HUES48 (cell line): ENCODE measurements at regions not wholly inside any gene's neighbourhood (a gene's known extent, or its start where the extent isn't known, plus 50 kb on each side); places are given as distances from the start of the nearest gene placed in this dataset.
A peak's percentile ranks its signal among the peaks of the same experiment; 100 is the strongest.

Source experiments
- H3K27ac ChIP-seq: one replicate; pipeline ENCODE4 v1.7.0; 2013; ENCODE audit warnings: low read depth, low read length, inconsistent platforms
- H3K27me3 ChIP-seq: 2 replicates; pipeline ENCODE4 v1.6.1; 2013; ENCODE audit warnings: mild to moderate bottlenecking, low read length; ENCODE audit not compliant: control insufficient read depth, insufficient read depth
- H3K36me3 ChIP-seq: 2 replicates; pipeline ENCODE4 v1.6.1; 2013; ENCODE audit warnings: low read length; ENCODE audit not compliant: control insufficient read depth, insufficient read depth
- H3K4me1 ChIP-seq: 2 replicates; pipeline ENCODE4 v1.6.1; 2013; ENCODE audit warnings: mild to moderate bottlenecking, low read length; ENCODE audit not compliant: control insufficient read depth, insufficient read depth
- H3K4me3 ChIP-seq: 2 replicates; pipeline ENCODE4 v1.5.1; 2013; ENCODE audit warnings: mild to moderate bottlenecking, low read depth, low read length
- H3K9ac ChIP-seq: 2 replicates; pipeline ENCODE4 v1.6.1; 2013; ENCODE audit warnings: mild to moderate bottlenecking, low read depth, low read length, moderate library complexity
- H3K9me3 ChIP-seq: 2 replicates; pipeline ENCODE4 v1.6.1; 2013; ENCODE audit warnings: low read length; ENCODE audit not compliant: control insufficient read depth, insufficient read depth

GRCh38 chr5:111945535-111945934, 188.5 kb upstream of the NREP start:
- H3K36me3 ChIP-seq = no peaks in the 10 kb centered on the region
- no peaks in the 10 kb centered on the region for H3K27me3 ChIP-seq
- no peak overlapping the region for H3K4me3 ChIP-seq
- H3K27ac ChIP-seq = no peak overlapping the region
- no peaks in the 10 kb centered on the region for H3K9me3 ChIP-seq
- no peaks in the 10 kb centered on the region; the same call in 1 of the 2 replicates for H3K4me1 ChIP-seq
- no peak overlapping the region for H3K9ac ChIP-seq

GRCh38 chr5:111942661-111943401, 185.8 kb upstream of the NREP start:
- H3K4me1 ChIP-seq = no peaks in the 10 kb centered on the region; the same call in 1 of the 2 replicates
- no peak overlapping the region for H3K9ac ChIP-seq
- no peak overlapping the region for H3K27ac ChIP-seq
- H3K9me3 ChIP-seq = no peaks in the 10 kb centered on the region
- H3K27me3 ChIP-seq = no peaks in the 10 kb centered on the region
- no peaks in the 10 kb centered on the region for H3K36me3 ChIP-seq
- H3K4me3 ChIP-seq = no peak overlapping the region

- Histone ChIP-seq H3K27me3 (no peaks in the 10 kb centered on the region), H3K9me3 (no peaks in the 10 kb centered on the region), H3K36me3 (no peaks in the 10 kb centered on the region), H3K4me3 (no peak overlapping the region), H3K4me1 (no peaks in the 10 kb centered on the region; the same call in 1 of the 2 replicates), H3K27ac (no peak overlapping the region), H3K9ac (no peak overlapping the region)
Measured at GRCh38 chr5:111942201-111942600, 185.2 kb upstream of the NREP start.

GRCh38 chr5:111937094-111937493, 180.1 kb upstream of the NREP start:
- no peaks in the 10 kb centered on the region for H3K4me1 ChIP-seq
- H3K4me3 ChIP-seq = no peak overlapping the region
- H3K27me3 ChIP-seq = no peaks in the 10 kb centered on the region
- no peak overlapping the region for H3K9ac ChIP-seq
- no peaks in the 10 kb centered on the region for H3K9me3 ChIP-seq
- H3K36me3 ChIP-seq = no peaks in the 10 kb centered on the region
- no peak overlapping the region for H3K27ac ChIP-seq

- Histone ChIP-seq H3K27me3 (no peaks in the 10 kb centered on the region), H3K27ac (peak overlapping the region; percentile 56), H3K4me3 (no peak overlapping the region), H3K4me1 (no peaks in the 10 kb centered on the region), H3K9ac (no peak overlapping the region), H3K9me3 (no peaks in the 10 kb centered on the region), H3K36me3 (no peaks in the 10 kb centered on the region)
Measured at GRCh38 chr5:111935835-111936234, 178.8 kb upstream of the NREP start.

- Histone ChIP-seq H3K27ac (peak overlapping the region; percentile 5), H3K27me3 (no peaks in the 10 kb centered on the region), H3K9me3 (no peaks in the 10 kb centered on the region), H3K4me3 (no peak overlapping the region), H3K36me3 (no peaks in the 10 kb centered on the region), H3K9ac (no peak overlapping the region), H3K4me1 (no peaks in the 10 kb centered on the region)
Measured at GRCh38 chr5:111935009-111935408, 178.0 kb upstream of the NREP start.

GRCh38 chr5:111934511-111934910, 177.5 kb upstream of the NREP start:
- no peak overlapping the region for H3K4me3 ChIP-seq
- H3K36me3 ChIP-seq = no peaks in the 10 kb centered on the region
- no peak overlapping the region for H3K27ac ChIP-seq
- no peaks in the 10 kb centered on the region for H3K27me3 ChIP-seq
- H3K4me1 ChIP-seq = no peaks in the 10 kb centered on the region
- no peaks in the 10 kb centered on the region for H3K9me3 ChIP-seq
- H3K9ac ChIP-seq = no peak overlapping the region

- Histone ChIP-seq H3K36me3 (no peaks in the 10 kb centered on the region), H3K4me1 (no peaks in the 10 kb centered on the region), H3K9me3 (no peaks in the 10 kb centered on the region), H3K27ac (no peak overlapping the region), H3K9ac (no peak overlapping the region), H3K4me3 (no peak overlapping the region), H3K27me3 (no peaks in the 10 kb centered on the region)
Measured at GRCh38 chr5:111933086-111933485, 176.1 kb upstream of the NREP start.

GRCh38 chr5:111932628-111933027, 175.6 kb upstream of the NREP start:
- Histone ChIP-seq H3K4me3 (no peak overlapping the region), H3K9me3 (no peaks in the 10 kb centered on the region), H3K27ac (no peak overlapping the region), H3K27me3 (no peaks in the 10 kb centered on the region), H3K4me1 (no peaks in the 10 kb centered on the region), H3K36me3 (no peaks in the 10 kb centered on the region), H3K9ac (no peak overlapping the region)

- no peaks in the 10 kb centered on the region for H3K4me1 ChIP-seq
- no peak overlapping the region for H3K9ac ChIP-seq
- no peaks in the 10 kb centered on the region for H3K27me3 ChIP-seq
- H3K36me3 ChIP-seq = no peaks in the 10 kb centered on the region
- no peak overlapping the region for H3K4me3 ChIP-seq
- no peak overlapping the region for H3K27ac ChIP-seq
- no peaks in the 10 kb centered on the region for H3K9me3 ChIP-seq
Measured at GRCh38 chr5:111932199-111932598, 175.2 kb upstream of the NREP start.

- Histone ChIP-seq H3K9ac (no peak overlapping the region), H3K4me1 (no peaks in the 10 kb centered on the region), H3K9me3 (no peaks in the 10 kb centered on the region), H3K4me3 (no peak overlapping the region), H3K27me3 (no peaks in the 10 kb centered on the region), H3K36me3 (no peaks in the 10 kb centered on the region), H3K27ac (no peak overlapping the region)
Measured at GRCh38 chr5:111931655-111932054, 174.7 kb upstream of the NREP start.
